ENCODE measurements at regions not wholly inside any gene's neighbourhood (a gene's known extent, or its start where the extent isn't known, plus 50 kb on each side); places are given as distances from the start of the nearest gene placed in this dataset.
A peak's percentile ranks its signal among the peaks of the same experiment; 100 is the strongest.

- TF ChIP-seq CTCF (conservative IDR thresholded peaks at IDR 0.05): no peak
- peaks cover 11% of the 10 kb centered on the region for H3K9me3 Mint-ChIP-seq
- H3K4me3 Mint-ChIP-seq: no peak overlapping the region
- H3K36me3 Mint-ChIP-seq (ENCODE audit: low read depth): peaks cover 3% of the 10 kb centered on the region
- DNase-seq (ENCODE audit: low read depth, low spot score): no peak
- H3K4me1 Mint-ChIP-seq: peaks cover 20% of the 10 kb centered on the region
- no peak overlapping the region for H3K27ac Mint-ChIP-seq (ENCODE audit: unreplicated experiment)
- H3K27me3 Mint-ChIP-seq (ENCODE audit: low read depth): no peaks in the 10 kb centered on the region
Observed at GRCh38 chr5:125143011-125143410, 396.6 kb upstream of the ZNF608 start.

GRCh38 chr5:125148076-125148475 lies 401.6 kb upstream of the ZNF608 start:
- Mint-ChIP-seq H3K4me3 (no peak overlapping the region), H3K36me3 (ENCODE audit: low read depth) (no peaks in the 10 kb centered on the region), H3K4me1 (peaks cover 49% of the 10 kb centered on the region), H3K27ac (ENCODE audit: unreplicated experiment) (no peak overlapping the region), H3K27me3 (ENCODE audit: low read depth) (no peaks in the 10 kb centered on the region), H3K9me3 (no peaks in the 10 kb centered on the region)
- no peak for DNase-seq (ENCODE audit: low read depth, low spot score)
- no peak for TF ChIP-seq CTCF (conservative IDR thresholded peaks at IDR 0.05)

- DNase-seq (ENCODE audit: low read depth, low spot score): no peak
- no peaks in the 10 kb centered on the region for H3K9me3 Mint-ChIP-seq
- no peak for TF ChIP-seq CTCF (conservative IDR thresholded peaks at IDR 0.05)
- H3K27ac Mint-ChIP-seq (ENCODE audit: unreplicated experiment): no peak overlapping the region
- H3K36me3 Mint-ChIP-seq (ENCODE audit: low read depth): no peaks in the 10 kb centered on the region
- no peaks in the 10 kb centered on the region for H3K27me3 Mint-ChIP-seq (ENCODE audit: low read depth)
- no peak overlapping the region for H3K4me3 Mint-ChIP-seq
- peaks cover 55% of the 10 kb centered on the region for H3K4me1 Mint-ChIP-seq
Observed at GRCh38 chr5:125148706-125149105, 402.3 kb upstream of the ZNF608 start.

GRCh38 chr5:125149110-125149509 lies 402.7 kb upstream of the ZNF608 start:
- H3K36me3 Mint-ChIP-seq (ENCODE audit: low read depth): no peaks in the 10 kb centered on the region
- TF ChIP-seq CTCF (conservative IDR thresholded peaks at IDR 0.05): no peak
- DNase-seq (ENCODE audit: low read depth, low spot score): no peak
- peaks cover 57% of the 10 kb centered on the region for H3K4me1 Mint-ChIP-seq
- H3K4me3 Mint-ChIP-seq: no peak overlapping the region
- no peaks in the 10 kb centered on the region for H3K9me3 Mint-ChIP-seq
- no peak overlapping the region for H3K27ac Mint-ChIP-seq (ENCODE audit: unreplicated experiment)
- H3K27me3 Mint-ChIP-seq (ENCODE audit: low read depth): no peaks in the 10 kb centered on the region

GRCh38 chr5:125149527-125149926 lies 403.1 kb upstream of the ZNF608 start:
- Mint-ChIP-seq H3K4me3 (no peak overlapping the region), H3K27me3 (ENCODE audit: low read depth) (no peaks in the 10 kb centered on the region)

More at GRCh38 chr5:125149527-125149926, 403.1 kb upstream of the ZNF608 start:
- Mint-ChIP-seq H3K27ac (ENCODE audit: unreplicated experiment) (peak overlapping the region; percentile 76), H3K4me1 (peaks cover 57% of the 10 kb centered on the region), H3K9me3 (no peaks in the 10 kb centered on the region), H3K36me3 (ENCODE audit: low read depth) (no peaks in the 10 kb centered on the region)
- no peak for TF ChIP-seq CTCF (conservative IDR thresholded peaks at IDR 0.05)
- no peak for DNase-seq (ENCODE audit: low read depth, low spot score)

Data from neural crest cell (in vitro differentiated cells).